ENCODE measurements at regions not wholly inside any gene's neighbourhood (a gene's known extent, or its start where the extent isn't known, plus 50 kb on each side); places are given as distances from the start of the nearest gene placed in this dataset.

GRCh38 chr16:13305019-13305755 is 403.8 kb downstream of the SHISA9 start:
- ATAC-seq (no peak), DNase-seq (ENCODE audit: extremely low read depth in 1 of 4, low spot score in 3 of 4) (no peak), FAIRE-seq (no peak)
- H3K4me2 ChIP-seq (ENCODE audit: insufficient read depth, low read length), result no peak overlapping the region
- H3K4me1 ChIP-seq (replicated peaks in 1 of 2; ENCODE audit: control insufficient read depth in 2 of 2, insufficient read depth in 2 of 2, low read length in 2 of 2), result no peaks in the 10 kb centered on the region
- WGBS (ENCODE audit: insufficient coverage, low coverage, missing lambda C conversion rate), result 0% methylated on average over 8 of the region's 8 CpGs
- H3K9me3 ChIP-seq (replicated peaks; ENCODE audit: control insufficient read depth, insufficient read depth, low read depth, low read length), result no peaks in the 10 kb centered on the region
- no peak overlapping the region for H3K27ac ChIP-seq (ENCODE audit: extremely low read depth, low read depth, low read length)
- intact Hi-C loops (cut with micrococcal nuclease) (no loop called here), in situ Hi-C loops (cut with MboI) (no loop called here)
- ChIA-PET CTCF (ENCODE audit: low intra/inter-chr PET ratio) (no interaction called here), POLR2A (interaction anchor here (0.6 kb wide), 1 partner anchor 16 kb away, joined by 3 read pairs; no protein-coding TSS in a partner anchor)
- no peaks in the 10 kb centered on the region for H3K27me3 ChIP-seq (ENCODE audit: control insufficient read depth in 2 of 2, insufficient read depth in 2 of 2, low read length in 2 of 2)
- H3K36me3 ChIP-seq (ENCODE audit: control insufficient read depth, insufficient read depth, low read length), result no peaks in the 10 kb centered on the region
- no TSS peak for BruUV-seq (replicated peaks)
- no peak overlapping the region for H3K9ac ChIP-seq (ENCODE audit: insufficient read depth in 1 of 2, low read depth in 2 of 2, low read length in 2 of 2)
- H3K79me2 ChIP-seq (ENCODE audit: control insufficient read depth, insufficient read depth, low read length), result no peaks in the 10 kb centered on the region
- H3K4me3 ChIP-seq, result no peak overlapping the region
- H4K20me1 ChIP-seq (replicated peaks; ENCODE audit: control insufficient read depth, insufficient read depth, low read length), result no peaks in the 10 kb centered on the region; the same call in 1 of the 2 replicates
- H2AFZ ChIP-seq (ENCODE audit: low read depth, low read length), result no peak overlapping the region
- no peaks in the 10 kb centered on the region for H3K9me1 ChIP-seq (ENCODE audit: control insufficient read depth, insufficient read depth, low read length)
- TF ChIP-seq, protein P1, sequence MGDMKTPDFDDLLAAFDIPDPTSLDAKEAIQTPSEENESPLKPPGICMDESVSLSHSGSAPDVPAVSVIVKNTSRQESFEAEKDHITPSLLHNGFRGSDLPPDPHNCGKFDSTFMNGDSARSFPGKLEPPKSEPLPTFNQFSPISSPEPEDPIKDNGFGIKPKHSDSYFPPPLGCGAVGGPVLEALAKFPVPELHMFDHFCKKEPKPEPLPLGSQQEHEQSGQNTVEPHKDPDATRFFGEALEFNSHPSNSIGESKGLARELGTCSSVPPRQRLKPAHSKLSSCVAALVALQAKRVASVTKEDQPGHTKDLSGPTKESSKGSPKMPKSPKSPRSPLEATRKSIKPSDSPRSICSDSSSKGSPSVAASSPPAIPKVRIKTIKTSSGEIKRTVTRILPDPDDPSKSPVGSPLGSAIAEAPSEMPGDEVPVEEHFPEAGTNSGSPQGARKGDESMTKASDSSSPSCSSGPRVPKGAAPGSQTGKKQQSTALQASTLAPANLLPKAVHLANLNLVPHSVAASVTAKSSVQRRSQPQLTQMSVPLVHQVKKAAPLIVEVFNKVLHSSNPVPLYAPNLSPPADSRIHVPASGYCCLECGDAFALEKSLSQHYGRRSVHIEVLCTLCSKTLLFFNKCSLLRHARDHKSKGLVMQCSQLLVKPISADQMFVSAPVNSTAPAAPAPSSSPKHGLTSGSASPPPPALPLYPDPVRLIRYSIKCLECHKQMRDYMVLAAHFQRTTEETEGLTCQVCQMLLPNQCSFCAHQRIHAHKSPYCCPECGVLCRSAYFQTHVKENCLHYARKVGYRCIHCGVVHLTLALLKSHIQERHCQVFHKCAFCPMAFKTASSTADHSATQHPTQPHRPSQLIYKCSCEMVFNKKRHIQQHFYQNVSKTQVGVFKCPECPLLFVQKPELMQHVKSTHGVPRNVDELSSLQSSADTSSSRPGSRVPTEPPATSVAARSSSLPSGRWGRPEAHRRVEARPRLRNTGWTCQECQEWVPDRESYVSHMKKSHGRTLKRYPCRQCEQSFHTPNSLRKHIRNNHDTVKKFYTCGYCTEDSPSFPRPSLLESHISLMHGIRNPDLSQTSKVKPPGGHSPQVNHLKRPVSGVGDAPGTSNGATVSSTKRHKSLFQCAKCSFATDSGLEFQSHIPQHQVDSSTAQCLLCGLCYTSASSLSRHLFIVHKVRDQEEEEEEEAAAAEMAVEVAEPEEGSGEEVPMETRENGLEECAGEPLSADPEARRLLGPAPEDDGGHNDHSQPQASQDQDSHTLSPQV (IDR thresholded peaks at IDR 0.05), result no peak
- TF ChIP-seq CHAMP1 (IDR thresholded peaks at IDR 0.05), result no peak
- TF ChIP-seq, protein P2, sequence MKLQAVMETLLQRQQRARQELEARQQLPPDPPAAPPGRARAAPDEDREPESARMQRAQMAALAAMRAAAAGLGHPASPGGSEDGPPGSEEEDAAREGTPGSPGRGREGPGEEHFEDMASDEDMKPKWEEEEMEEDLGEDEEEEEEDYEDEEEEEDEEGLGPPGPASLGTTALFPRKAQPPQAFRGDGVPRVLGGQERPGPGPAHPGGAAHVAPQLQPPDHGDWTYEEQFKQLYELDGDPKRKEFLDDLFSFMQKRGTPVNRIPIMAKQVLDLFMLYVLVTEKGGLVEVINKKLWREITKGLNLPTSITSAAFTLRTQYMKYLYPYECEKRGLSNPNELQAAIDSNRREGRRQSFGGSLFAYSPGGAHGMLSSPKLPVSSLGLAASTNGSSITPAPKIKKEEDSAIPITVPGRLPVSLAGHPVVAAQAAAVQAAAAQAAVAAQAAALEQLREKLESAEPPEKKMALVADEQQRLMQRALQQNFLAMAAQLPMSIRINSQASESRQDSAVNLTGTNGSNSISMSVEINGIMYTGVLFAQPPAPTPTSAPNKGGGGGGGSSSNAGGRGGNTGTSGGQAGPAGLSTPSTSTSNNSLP (IDR thresholded peaks at IDR 0.05; ENCODE audit: borderline replicate concordance, low read depth, low read length), result no peak
- no peak for TF ChIP-seq CBX5 (IDR thresholded peaks at IDR 0.05; ENCODE audit: borderline replicate concordance, low read depth)
- no peak for TF ChIP-seq SP1 (CRISPR knock-in tag; IDR thresholded peaks at IDR 0.05)
- no peak for TF ChIP-seq SRSF3 (IDR thresholded peaks at IDR 0.05; ENCODE audit: insufficient read depth, low read length)
- TF ChIP-seq FOXA3 (CRISPR knock-in tag; conservative IDR thresholded peaks at IDR 0.05 in 1 of 2, IDR thresholded peaks at IDR 0.05 in 1 of 2), result no peak
- no peak for TF ChIP-seq ZNF311 (CRISPR knock-in tag; IDR thresholded peaks at IDR 0.05)
- no peak for TF ChIP-seq ATF1 (CRISPR knock-in tag; IDR thresholded peaks at IDR 0.05)
- no peak for TF ChIP-seq ATF1 (tag; IDR thresholded peaks at IDR 0.05)
- no peak for TF ChIP-seq FOXM1 (IDR thresholded peaks at IDR 0.05; ENCODE audit: low read depth)
- no peak for TF ChIP-seq FOXM1 (CRISPR knock-in tag; IDR thresholded peaks at IDR 0.05; ENCODE audit: low read depth)
- no peak for TF ChIP-seq BHLHE40 (IDR thresholded peaks at IDR 0.05; ENCODE audit: low read length)
- no peak for TF ChIP-seq PRPF4 (IDR thresholded peaks at IDR 0.05; ENCODE audit: insufficient read depth, low read depth, low read length, poor library complexity, severe bottlenecking)
- no peak for TF ChIP-seq CC2D1A (IDR thresholded peaks at IDR 0.05)
